ENCODE measurements at regions not wholly inside any gene's neighbourhood (a gene's known extent, or its start where the extent isn't known, plus 50 kb on each side); places are given as distances from the start of the nearest gene placed in this dataset.

DNA sequence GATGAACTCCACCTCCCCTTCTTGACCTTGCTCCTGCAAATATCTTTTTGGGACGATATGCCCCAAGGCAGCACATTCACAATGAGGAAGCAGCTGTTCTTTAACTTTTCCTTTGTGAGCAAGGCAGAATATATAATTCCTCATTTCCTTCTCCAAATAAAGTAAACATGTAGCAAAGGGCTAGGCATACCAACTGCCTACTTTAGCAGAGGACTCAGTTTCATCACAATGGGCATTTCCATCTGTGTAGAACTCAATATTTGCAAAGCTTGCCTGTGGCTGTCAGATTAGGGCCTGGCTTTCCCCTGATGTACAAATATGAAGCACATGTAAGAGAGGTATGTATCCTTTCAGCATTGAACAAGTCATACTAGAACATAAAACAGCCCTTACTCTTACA lies 366.9 kb downstream of the RSL24D1 start (continued):
- TF ChIP-seq ZBTB40 (IDR thresholded peaks at IDR 0.05) (no peak), ZBTB40 (CRISPR knock-in tag; IDR thresholded peaks at IDR 0.05) (no peak), REL (CRISPR knock-in tag; conservative IDR thresholded peaks at IDR 0.05) (no peak), ZNF180 (CRISPR knock-in tag; IDR thresholded peaks at IDR 0.05; ENCODE audit: borderline replicate concordance, low read depth) (no peak), ZKSCAN5 (CRISPR knock-in tag; IDR thresholded peaks at IDR 0.05) (no peak), ATF7-NPFF (CRISPR knock-in tag; IDR thresholded peaks at IDR 0.05; ENCODE audit: low read depth) (no peak), RBFOX2 (IDR thresholded peaks at IDR 0.05; ENCODE audit: low read depth, low read length) (no peak), ZNF614 (CRISPR knock-in tag; IDR thresholded peaks at IDR 0.05; ENCODE audit: borderline replicate concordance) (no peak), PRMT3 (CRISPR knock-in tag; IDR thresholded peaks at IDR 0.05; ENCODE audit: borderline replicate concordance, low read depth) (no peak), MBNL3 (CRISPR knock-in tag; conservative IDR thresholded peaks at IDR 0.05) (no peak)

Data from HepG2 (cell line).